CD14-positive monocyte (primary cell): ENCODE measurements at regions not wholly inside any gene's neighbourhood (a gene's known extent, or its start where the extent isn't known, plus 50 kb on each side); places are given as distances from the start of the nearest gene placed in this dataset.

Source experiments
- DNase-seq, 3 donors: peaks; one replicate each; pipeline ENCODE4 v3.0.0-alpha.2; 2011 to 2022
- H2AFZ ChIP-seq: 2 replicates; pipeline ENCODE4 v1.6.0; 2012; ENCODE audit warnings: mild to moderate bottlenecking, low read depth, low read length, inconsistent platforms; ENCODE audit not compliant: insufficient read depth, poor library complexity, severe bottlenecking
- H3K27ac ChIP-seq, 2 donors: 1 replicate in 1 of 2; 2 replicates in 1 of 2; pipeline ENCODE4 v1.5.1; 2012 to 2013; ENCODE audit warnings: low read length in 2 of 2, control low read depth in 1 of 2, inconsistent platforms in 1 of 2, low read depth in 1 of 2, mild to moderate bottlenecking in 1 of 2
- H3K27me3 ChIP-seq, 2 donors: one replicate each; pipeline versions ENCODE4 v1.6.0 to v1.6.1; 2011 to 2013; ENCODE audit warnings: low read length in 2 of 2; ENCODE audit not compliant: control insufficient read depth in 2 of 2, insufficient read depth in 2 of 2
- H3K36me3 ChIP-seq, 2 donors: replicated peaks in 1 of 2; 1 replicate in 1 of 2; 2 replicates in 1 of 2; pipeline versions ENCODE4 v1.5.1 to v1.6.1; 2012 to 2013; ENCODE audit warnings: low read length in 2 of 2, control low read depth in 1 of 2, inconsistent platforms in 1 of 2, mild to moderate bottlenecking in 1 of 2; ENCODE audit not compliant: insufficient read depth in 2 of 2, control insufficient read depth in 1 of 2
- H3K4me1 ChIP-seq, 2 donors: 1 replicate in 1 of 2; 2 replicates in 1 of 2; pipeline versions ENCODE4 v1.5.1 to v1.6.1; 2012 to 2013; ENCODE audit warnings: low read length in 2 of 2, control low read depth in 1 of 2, inconsistent platforms in 1 of 2, mild to moderate bottlenecking in 1 of 2, moderate library complexity in 1 of 2; ENCODE audit not compliant: insufficient read depth in 2 of 2, control insufficient read depth in 1 of 2
- H3K4me2 ChIP-seq: replicated peaks from 2 replicates; pipeline ENCODE3; 2012; ENCODE audit warnings: low read length, moderate library complexity, mild to moderate bottlenecking; ENCODE audit not compliant: poor library complexity, severe bottlenecking; ENCODE audit errors: extremely low read depth
- H3K4me3 ChIP-seq, 3 experiments: fragments of 200-600 bp in 1 of 3; sonication (generic) in 1 of 3; replicated peaks in 1 of 3; 1 replicate in 2 of 3; 2 replicates in 1 of 3; pipeline ENCODE4 v1.5.1; 2011 to 2013; ENCODE audit warnings: low read length in 3 of 3, mild to moderate bottlenecking in 3 of 3, control low read depth in 2 of 3, low read depth in 2 of 3, inconsistent platforms in 1 of 3, moderate library complexity in 1 of 3
- H3K79me2 ChIP-seq: 2 replicates; pipeline ENCODE4 v1.6.0; 2012; ENCODE audit warnings: mild to moderate bottlenecking, control low read depth, inconsistent platforms, low read length, moderate library complexity; ENCODE audit not compliant: insufficient read depth
- H3K9ac ChIP-seq: 2 replicates; pipeline ENCODE4 v1.6.0; 2017; ENCODE audit warnings: low read length, mild to moderate bottlenecking; ENCODE audit not compliant: insufficient read depth, poor library complexity, severe bottlenecking
- H3K9me3 ChIP-seq, 2 donors: replicated peaks in 1 of 2; 1 replicate in 1 of 2; 2 replicates in 1 of 2; pipeline versions ENCODE4 v1.5.1 to v1.6.1; 2012 to 2013; ENCODE audit warnings: low read length in 2 of 2, control low read depth in 1 of 2; ENCODE audit not compliant: control insufficient read depth in 1 of 2, insufficient read depth in 1 of 2
- H4K20me1 ChIP-seq: 2 replicates; pipeline ENCODE4 v1.6.0; 2012; ENCODE audit warnings: mild to moderate bottlenecking, low read length, control low read depth, moderate library complexity; ENCODE audit not compliant: insufficient read depth
- H3K27ac Mint-ChIP-seq, 7 donors: one replicate each; pipeline ENCODE4 v1.8.0; 2020; ENCODE audit warnings: mild to moderate bottlenecking in 7 of 7, mixed read lengths in 7 of 7, moderate library complexity in 6 of 7, inconsistent platforms in 2 of 7
- H3K27me3 Mint-ChIP-seq, 3 donors: one replicate each; pipeline ENCODE4 v1.8.0; 2021 to 2022; ENCODE audit warnings: low read depth in 3 of 3, mild to moderate bottlenecking in 3 of 3, mixed read lengths in 3 of 3, moderate library complexity in 3 of 3, inconsistent platforms in 1 of 3
- H3K36me3 Mint-ChIP-seq, 2 donors: one replicate each; pipeline ENCODE4 v1.8.0; 2020; ENCODE audit warnings: mixed read lengths in 2 of 2, inconsistent platforms in 1 of 2, mild to moderate bottlenecking in 1 of 2
- H3K4me1 Mint-ChIP-seq: one replicate; pipeline ENCODE4 v1.8.0; 2020; ENCODE audit warnings: mild to moderate bottlenecking, mixed read lengths
- H3K4me3 Mint-ChIP-seq, 2 donors: one replicate each; pipeline ENCODE4 v1.8.0; 2020; ENCODE audit warnings: mild to moderate bottlenecking in 2 of 2, mixed read lengths in 2 of 2, moderate library complexity in 1 of 2
- H3K9me3 Mint-ChIP-seq, 7 donors: one replicate each; pipeline ENCODE4 v1.8.0; 2020 to 2022; ENCODE audit warnings: mixed read lengths in 7 of 7, mild to moderate bottlenecking in 6 of 7, moderate library complexity in 6 of 7, inconsistent platforms in 2 of 7
- CTCF ChIP-seq: fragments of 200-600 bp; IDR thresholded peaks from one replicate; pipeline ENCODE4 v1.8.0; 2022; ENCODE audit warnings: antibody characterized with exemption, mild to moderate bottlenecking
- WGBS: methylation state at CpG from one replicate; pipeline ENCODE4 v1.1.5; 2013; ENCODE audit warnings: missing lambda C conversion rate; ENCODE audit not compliant: insufficient coverage; 5-methylcytosine and 5-hydroxymethylcytosine counted together
- intact Hi-C, 2 donors: fragments of 100-400 bp; cut with micrococcal nuclease; formaldehyde crosslinking; loops; one replicate each; pipeline versions ENCODE4 v1.15.0 to v1.15.1; 2023

- DNase-seq = no peak
- H3K4me2 ChIP-seq = no peak overlapping the region
- H3K27me3 ChIP-seq = no peaks in the 10 kb centered on the region
- H3K36me3 Mint-ChIP-seq = no peaks in the 10 kb centered on the region
- H3K4me3 ChIP-seq = no peak overlapping the region
- H2AFZ ChIP-seq = no peak overlapping the region
- peaks cover 1 to 11% (median 7%) of the 10 kb centered on the region in 7 donors for H3K9me3 Mint-ChIP-seq
- TF ChIP-seq CTCF = no peak
- H3K27ac ChIP-seq = no peak overlapping the region
- no peak overlapping the region for H3K9ac ChIP-seq
- peaks cover 5 to 6% of the 10 kb centered on the region in 2 donors for H3K9me3 ChIP-seq
- H3K36me3 ChIP-seq = no peaks in the 10 kb centered on the region
- H3K4me1 Mint-ChIP-seq = no peaks in the 10 kb centered on the region
- H3K4me3 Mint-ChIP-seq = no peak overlapping the region
- intact Hi-C loops = no loop called here
- peaks cover 2 to 3% (median 2%) of the 10 kb centered on the region in 3 donors for H3K27me3 Mint-ChIP-seq
- 96% methylated on average over 2 of the region's 7 CpGs for WGBS
- H3K27ac Mint-ChIP-seq = no peak overlapping the region
- H3K79me2 ChIP-seq = no peaks in the 10 kb centered on the region
- H4K20me1 ChIP-seq = no peaks in the 10 kb centered on the region
- H3K4me1 ChIP-seq = no peaks in the 10 kb centered on the region
Measured at GRCh38 chr4:85018983-85019382, 52.5 kb upstream of the WDFY3 start.

- H3K4me3 Mint-ChIP-seq = no peak overlapping the region
- H3K27ac Mint-ChIP-seq = no peak overlapping the region
- H3K9me3 Mint-ChIP-seq = peaks cover 1 to 11% (median 6%) of the 10 kb centered on the region in 7 donors
- H3K27me3 Mint-ChIP-seq = peaks cover 2 to 3% (median 2%) of the 10 kb centered on the region in 3 donors
- Histone ChIP-seq H3K27me3 (no peaks in the 10 kb centered on the region), H3K79me2 (no peaks in the 10 kb centered on the region), H2AFZ (no peak overlapping the region), H3K27ac (no peak overlapping the region), H3K4me1 (no peaks in the 10 kb centered on the region), H3K4me2 (no peak overlapping the region), H4K20me1 (no peaks in the 10 kb centered on the region), H3K9me3 (peaks cover 3 to 5% of the 10 kb centered on the region in 2 donors), H3K36me3 (no peaks in the 10 kb centered on the region), H3K9ac (no peak overlapping the region), H3K4me3 (no peak overlapping the region)
- TF ChIP-seq CTCF = no peak
- DNase-seq = no peak
- WGBS = 78% methylated on average over 1 of the region's 2 CpGs
- H3K36me3 Mint-ChIP-seq = no peaks in the 10 kb centered on the region
- no peaks in the 10 kb centered on the region for H3K4me1 Mint-ChIP-seq
- intact Hi-C loops = no loop called here
Measured at GRCh38 chr4:85019411-85019810, 52.9 kb upstream of the WDFY3 start.
